ENCODE measurements at regions not wholly inside any gene's neighbourhood (a gene's known extent, or its start where the extent isn't known, plus 50 kb on each side); places are given as distances from the start of the nearest gene placed in this dataset.
A peak's percentile ranks its signal among the peaks of the same experiment; 100 is the strongest.
"Not testable (repeated sequence)": the region's sequence is repeated elsewhere in the genome, so short reads cannot be mapped to it uniquely, and the experiment has no call there.

GRCh38 chr6:97461218-97461617, 178.2 kb upstream of the MMS22L start:
- no peak for ATAC-seq
- Mint-ChIP-seq H3K27ac (no peak overlapping the region), H3K36me3 (ENCODE audit: low read depth) (no peaks in the 10 kb centered on the region), H3K4me3 (no peak overlapping the region), H3K4me1 (no peaks in the 10 kb centered on the region), H3K27me3 (peaks cover 35% of the 10 kb centered on the region)
- H3K9me3 ChIP-seq (ENCODE audit: control insufficient read depth, low read length, poor library complexity, severe bottlenecking): no peaks in the 10 kb centered on the region
- no peak for DNase-seq

GRCh38 chr6:97462031-97462430, 179.0 kb upstream of the MMS22L start:
- Mint-ChIP-seq H3K4me1 (no peaks in the 10 kb centered on the region), H3K27me3 (peaks cover 35% of the 10 kb centered on the region), H3K27ac (no peak overlapping the region), H3K4me3 (no peak overlapping the region), H3K36me3 (ENCODE audit: low read depth) (no peaks in the 10 kb centered on the region)
- DNase-seq (no peak), ATAC-seq (no peak)
- no peaks in the 10 kb centered on the region for H3K9me3 ChIP-seq (ENCODE audit: control insufficient read depth, low read length, poor library complexity, severe bottlenecking)

- ATAC-seq (no peak), DNase-seq (no peak)
- H3K27ac Mint-ChIP-seq: no peak overlapping the region
- H3K4me1 Mint-ChIP-seq: no peaks in the 10 kb centered on the region
- peaks cover 35% of the 10 kb centered on the region for H3K27me3 Mint-ChIP-seq
- no peaks in the 10 kb centered on the region for H3K9me3 ChIP-seq (ENCODE audit: control insufficient read depth, low read length, poor library complexity, severe bottlenecking)
- H3K4me3 Mint-ChIP-seq: no peak overlapping the region
- no peaks in the 10 kb centered on the region for H3K36me3 Mint-ChIP-seq (ENCODE audit: low read depth)
Observed at GRCh38 chr6:97462938-97463598, 180.1 kb upstream of the MMS22L start.

- Mint-ChIP-seq H3K4me3 (no peak overlapping the region), H3K36me3 (ENCODE audit: low read depth) (no peaks in the 10 kb centered on the region), H3K4me1 (peaks cover 2% of the 10 kb centered on the region), H3K27me3 (peaks cover 17% of the 10 kb centered on the region), H3K27ac (no peak overlapping the region)
- ATAC-seq (no peak), DNase-seq (no peak)
- H3K9me3 ChIP-seq (ENCODE audit: control insufficient read depth, low read length, poor library complexity, severe bottlenecking): no peaks in the 10 kb centered on the region
Observed at GRCh38 chr6:97465877-97466561, 183.0 kb upstream of the MMS22L start.

- no peak for ATAC-seq
- Mint-ChIP-seq H3K4me1 (peaks cover 4% of the 10 kb centered on the region), H3K27me3 (peaks cover 13% of the 10 kb centered on the region), H3K36me3 (ENCODE audit: low read depth) (no peaks in the 10 kb centered on the region), H3K27ac (no peak overlapping the region), H3K4me3 (no peak overlapping the region)
- DNase-seq: no peak
- no peaks in the 10 kb centered on the region for H3K9me3 ChIP-seq (ENCODE audit: control insufficient read depth, low read length, poor library complexity, severe bottlenecking)
Observed at GRCh38 chr6:97468981-97469380, 186.0 kb upstream of the MMS22L start.

GRCh38 chr6:97469451-97469850, 186.4 kb upstream of the MMS22L start:
- Mint-ChIP-seq H3K27me3 (peaks cover 12% of the 10 kb centered on the region), H3K27ac (no peak overlapping the region), H3K4me3 (no peak overlapping the region), H3K4me1 (peaks cover 4% of the 10 kb centered on the region), H3K36me3 (ENCODE audit: low read depth) (no peaks in the 10 kb centered on the region)
- H3K9me3 ChIP-seq (ENCODE audit: control insufficient read depth, low read length, poor library complexity, severe bottlenecking): no peaks in the 10 kb centered on the region
- DNase-seq (no peak), ATAC-seq (no peak)

GRCh38 chr6:97470322-97470721, 187.3 kb upstream of the MMS22L start:
- Mint-ChIP-seq H3K27me3 (peaks cover 7% of the 10 kb centered on the region), H3K4me1 (peaks cover 4% of the 10 kb centered on the region)
- DNase-seq: no peak

GRCh38 chr6:97473979-97474378, 191.0 kb upstream of the MMS22L start:
- Mint-ChIP-seq H3K36me3 (ENCODE audit: low read depth) (no peaks in the 10 kb centered on the region), H3K4me1 (peaks cover 4% of the 10 kb centered on the region), H3K27ac (no peak overlapping the region), H3K27me3 (peaks cover 13% of the 10 kb centered on the region), H3K4me3 (no peak overlapping the region)
- DNase-seq: no peak
- no peak for ATAC-seq
- H3K9me3 ChIP-seq (ENCODE audit: control insufficient read depth, low read length, poor library complexity, severe bottlenecking): no peaks in the 10 kb centered on the region

More at GRCh38 chr6:97470322-97470721, 187.3 kb upstream of the MMS22L start:
- H3K9me3 ChIP-seq (ENCODE audit: control insufficient read depth, low read length, poor library complexity, severe bottlenecking): no peaks in the 10 kb centered on the region
- H3K27ac Mint-ChIP-seq: no peak overlapping the region
- no peak overlapping the region for H3K4me3 Mint-ChIP-seq
- H3K36me3 Mint-ChIP-seq (ENCODE audit: low read depth): no peaks in the 10 kb centered on the region
- ATAC-seq: no peak

GRCh38 chr6:97497713-97498331, 214.8 kb upstream of the MMS22L start:
- no peaks in the 10 kb centered on the region for H3K9me3 ChIP-seq (ENCODE audit: control insufficient read depth, low read length, poor library complexity, severe bottlenecking)
- H3K27me3 Mint-ChIP-seq: peaks cover 39% of the 10 kb centered on the region

GRCh38 chr6:97501853-97502252, 218.8 kb upstream of the MMS22L start:
- no peaks in the 10 kb centered on the region for H3K36me3 Mint-ChIP-seq (ENCODE audit: low read depth)
- ATAC-seq (no peak), DNase-seq (no peak)
- H3K4me3 Mint-ChIP-seq: no peak overlapping the region
- no peak overlapping the region for H3K27ac Mint-ChIP-seq
- H3K27me3 Mint-ChIP-seq: peaks cover 33% of the 10 kb centered on the region
- H3K4me1 Mint-ChIP-seq: peaks cover 2% of the 10 kb centered on the region
- no peaks in the 10 kb centered on the region for H3K9me3 ChIP-seq (ENCODE audit: control insufficient read depth, low read length, poor library complexity, severe bottlenecking)

More at GRCh38 chr6:97497713-97498331, 214.8 kb upstream of the MMS22L start:
- Mint-ChIP-seq H3K36me3 (ENCODE audit: low read depth) (no peaks in the 10 kb centered on the region), H3K4me1 (peaks cover 2% of the 10 kb centered on the region), H3K27ac (no peak overlapping the region), H3K4me3 (no peak overlapping the region)
- ATAC-seq: peak; percentile 93
- DNase-seq: peak; percentile 14 to 39 (median 19)

- ATAC-seq (no peak), DNase-seq (no peak)
- Mint-ChIP-seq H3K27me3 (peaks cover 10% of the 10 kb centered on the region), H3K36me3 (ENCODE audit: low read depth) (no peaks in the 10 kb centered on the region), H3K27ac (no peak overlapping the region), H3K4me3 (no peak overlapping the region), H3K4me1 (no peaks in the 10 kb centered on the region)
- no peaks in the 10 kb centered on the region for H3K9me3 ChIP-seq (ENCODE audit: control insufficient read depth, low read length, poor library complexity, severe bottlenecking)
Observed at GRCh38 chr6:97508646-97509045, 225.6 kb upstream of the MMS22L start.

- not testable (repeated sequence) for H3K9me3 ChIP-seq (ENCODE audit: control insufficient read depth, low read length, poor library complexity, severe bottlenecking); DNase-seq; ATAC-seq; H3K36me3 Mint-ChIP-seq (ENCODE audit: low read depth); H3K27ac Mint-ChIP-seq; H3K4me3 Mint-ChIP-seq; H3K4me1 Mint-ChIP-seq
- H3K27me3 Mint-ChIP-seq: peaks cover 17% of the 10 kb centered on the region
Observed at GRCh38 chr6:97513260-97513659, 230.2 kb upstream of the MMS22L start.

- no peak for DNase-seq
- no peak overlapping the region for H3K27ac Mint-ChIP-seq
- no peaks in the 10 kb centered on the region for H3K27me3 Mint-ChIP-seq
- no peak overlapping the region for H3K4me3 Mint-ChIP-seq
- no peaks in the 10 kb centered on the region for H3K4me1 Mint-ChIP-seq
- H3K9me3 ChIP-seq (ENCODE audit: control insufficient read depth, low read length, poor library complexity, severe bottlenecking): no peaks in the 10 kb centered on the region
- no peak for ATAC-seq
- H3K36me3 Mint-ChIP-seq (ENCODE audit: low read depth): no peaks in the 10 kb centered on the region
Observed at GRCh38 chr6:97524811-97525210, 241.8 kb upstream of the MMS22L start.

Measured in T-helper 17 cell (primary cell).